ENCODE measurements at regions not wholly inside any gene's neighbourhood (a gene's known extent, or its start where the extent isn't known, plus 50 kb on each side); places are given as distances from the start of the nearest gene placed in this dataset.
A peak's percentile ranks its signal among the peaks of the same experiment; 100 is the strongest.

GRCh38 chr10:88083597-88083989 lies 220.2 kb downstream of the PTEN start:
- DNase-seq = no peak

- no peak for DNase-seq
Observed at GRCh38 chr10:88086187-88086960, 222.9 kb downstream of the PTEN start.

- DNase-seq = peak; percentile 43
Observed at GRCh38 chr10:88088441-88089340, 225.3 kb downstream of the PTEN start.

- peak; percentile 82 for DNase-seq
Observed at GRCh38 chr10:88089498-88089897, 226.1 kb downstream of the PTEN start.

GRCh38 chr10:88090568-88091214 lies 227.3 kb downstream of the PTEN start:
- DNase-seq = no peak

GRCh38 chr10:88091490-88092061 lies 228.2 kb downstream of the PTEN start:
- no peak for DNase-seq

GRCh38 chr10:88092265-88092664 lies 228.8 kb downstream of the PTEN start:
- DNase-seq = no peak

GRCh38 chr10:88092973-88093372 lies 229.5 kb downstream of the PTEN start:
- peak; percentile 24 for DNase-seq

GRCh38 chr10:88094795-88095194 lies 231.4 kb downstream of the PTEN start:
- no peak for DNase-seq

- DNase-seq = no peak
Observed at GRCh38 chr10:88095223-88095721, 231.8 kb downstream of the PTEN start.

GRCh38 chr10:88095778-88096431 lies 232.5 kb downstream of the PTEN start:
- no peak for DNase-seq

GRCh38 chr10:88097092-88097516 lies 233.7 kb downstream of the PTEN start:
- DNase-seq = no peak

GRCh38 chr10:88097536-88097935 lies 234.1 kb downstream of the PTEN start:
- DNase-seq = no peak

GRCh38 chr10:88100281-88100680 lies 236.9 kb downstream of the PTEN start:
- no peak for DNase-seq

GRCh38 chr10:88101666-88102065 lies 238.2 kb downstream of the PTEN start:
- DNase-seq = no peak

- DNase-seq = no peak
Observed at GRCh38 chr10:88103576-88103975, 240.2 kb downstream of the PTEN start.

- DNase-seq = no peak
Observed at GRCh38 chr10:88104223-88104622, 240.8 kb downstream of the PTEN start.

- no peak for DNase-seq
Observed at GRCh38 chr10:88106366-88106765, 242.9 kb downstream of the PTEN start.

- no peak for DNase-seq
Observed at GRCh38 chr10:88107296-88108097, 244.1 kb downstream of the PTEN start.

- DNase-seq = peak; percentile 22
Observed at GRCh38 chr10:88108115-88108610, 244.7 kb downstream of the PTEN start.

GRCh38 chr10:88110355-88110754 lies 246.9 kb downstream of the PTEN start:
- DNase-seq = peak; percentile 78
